ENCODE measurements at regions not wholly inside any gene's neighbourhood (a gene's known extent, or its start where the extent isn't known, plus 50 kb on each side); places are given as distances from the start of the nearest gene placed in this dataset.

DNA sequence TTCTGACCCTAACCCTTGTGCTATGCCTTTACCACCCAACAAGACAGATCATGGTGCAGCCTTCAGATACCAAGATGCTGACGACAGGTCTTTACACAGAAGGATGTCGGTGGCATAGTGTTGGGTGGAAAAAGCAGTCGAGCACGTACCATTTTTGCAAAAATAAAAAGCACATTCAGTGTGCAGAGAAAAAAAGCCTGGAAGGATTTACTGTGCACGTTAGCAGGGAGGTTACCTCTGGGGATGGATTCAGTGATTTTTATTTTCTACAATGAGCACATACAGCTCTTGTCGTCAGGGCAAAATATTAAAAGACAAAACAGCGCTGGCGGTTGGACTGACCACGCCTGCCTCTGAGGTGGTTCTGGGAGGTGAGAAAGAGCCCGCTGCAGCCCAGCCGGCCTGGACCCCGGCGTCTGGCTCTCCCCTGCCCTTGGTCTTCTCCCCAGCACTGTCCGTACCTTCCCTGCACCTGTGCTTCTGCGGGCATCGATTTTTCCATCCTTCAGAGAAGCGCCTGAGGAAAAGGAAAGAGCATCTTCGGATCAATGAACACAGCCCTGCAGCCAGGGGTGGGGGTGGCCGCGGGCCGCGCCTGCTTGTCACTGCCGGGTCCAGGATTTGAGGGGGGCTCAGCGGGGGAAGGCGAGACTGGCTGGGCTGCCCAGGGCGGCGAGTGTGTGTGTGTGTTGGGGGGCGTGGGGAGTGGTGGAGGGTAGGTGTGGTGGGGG, 200.0 kb upstream of the IER5L start:
- Mint-ChIP-seq H3K9me3 (no peaks in the 10 kb centered on the region), H3K4me1 (ENCODE audit: low read depth) (no peaks in the 10 kb centered on the region), H3K27me3 (no peaks in the 10 kb centered on the region), H3K27ac (no peak overlapping the region), H3K4me3 (no peak overlapping the region), H3K36me3 (no peaks in the 10 kb centered on the region)
- ChIA-PET POLR2A (no interaction called here), CTCF (no interaction called here)
- intact Hi-C loops (cut with micrococcal nuclease), result no loop called here
- no peak for DNase-seq

DNA sequence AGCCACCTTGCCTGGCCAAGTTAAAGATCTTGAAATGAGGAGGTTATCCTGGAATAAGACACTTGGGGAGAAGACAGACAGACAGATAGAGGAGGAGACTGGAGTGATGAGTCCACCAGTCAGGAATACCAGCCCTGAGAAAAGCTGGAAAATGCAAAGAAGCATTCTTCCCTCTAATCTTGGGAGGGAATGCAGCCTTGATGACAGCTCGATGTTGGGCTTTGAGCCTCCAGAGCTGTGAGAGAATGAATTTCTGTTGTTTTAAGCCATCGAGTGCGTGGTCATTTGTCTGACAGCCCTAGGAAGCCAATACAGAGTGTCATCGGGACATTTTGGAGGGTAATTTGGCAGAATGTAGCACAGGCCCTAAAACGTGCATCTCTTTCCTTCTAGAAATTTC, 199.1 kb upstream of the IER5L start:
- POLR2A ChIA-PET, result no interaction called here
- no peak overlapping the region for H3K4me3 Mint-ChIP-seq
- intact Hi-C loops (cut with micrococcal nuclease), result no loop called here
- H3K27me3 Mint-ChIP-seq, result no peaks in the 10 kb centered on the region
- H3K36me3 Mint-ChIP-seq, result no peaks in the 10 kb centered on the region
- DNase-seq, result no peak
- CTCF ChIA-PET, result no interaction called here
- H3K4me1 Mint-ChIP-seq (ENCODE audit: low read depth), result no peaks in the 10 kb centered on the region
- H3K9me3 Mint-ChIP-seq, result no peaks in the 10 kb centered on the region
- no peak overlapping the region for H3K27ac Mint-ChIP-seq

DNA sequence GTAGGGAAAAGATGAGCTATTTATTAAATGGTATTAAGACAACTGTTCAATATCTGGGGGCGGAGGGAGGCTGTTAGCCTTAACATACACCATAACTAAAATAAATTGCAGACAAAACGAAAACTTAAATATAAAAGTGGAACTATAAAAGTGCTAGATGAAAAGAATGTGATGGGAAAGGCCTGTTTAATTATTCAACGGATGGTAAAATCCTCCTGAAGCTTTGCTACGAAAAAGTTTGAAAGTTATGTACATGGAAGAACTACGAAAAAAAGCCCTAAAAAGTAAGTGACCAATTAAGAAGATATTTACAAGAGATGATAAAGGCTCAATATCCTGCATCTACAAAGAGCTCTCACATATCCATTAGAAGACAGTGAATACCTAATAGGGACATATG, 197.8 kb upstream of the IER5L start:
- Mint-ChIP-seq H3K36me3 (no peaks in the 10 kb centered on the region), H3K4me3 (no peak overlapping the region), H3K27me3 (no peaks in the 10 kb centered on the region), H3K9me3 (no peaks in the 10 kb centered on the region), H3K27ac (no peak overlapping the region), H3K4me1 (ENCODE audit: low read depth) (no peaks in the 10 kb centered on the region)
- intact Hi-C loops (cut with micrococcal nuclease), result no loop called here
- POLR2A ChIA-PET, result no interaction called here
- no peak for DNase-seq
- CTCF ChIA-PET, result interaction anchor here (1.0 kb wide), 1 partner anchor 244 kb away, joined by 3 read pairs; no protein-coding TSS in a partner anchor

DNA sequence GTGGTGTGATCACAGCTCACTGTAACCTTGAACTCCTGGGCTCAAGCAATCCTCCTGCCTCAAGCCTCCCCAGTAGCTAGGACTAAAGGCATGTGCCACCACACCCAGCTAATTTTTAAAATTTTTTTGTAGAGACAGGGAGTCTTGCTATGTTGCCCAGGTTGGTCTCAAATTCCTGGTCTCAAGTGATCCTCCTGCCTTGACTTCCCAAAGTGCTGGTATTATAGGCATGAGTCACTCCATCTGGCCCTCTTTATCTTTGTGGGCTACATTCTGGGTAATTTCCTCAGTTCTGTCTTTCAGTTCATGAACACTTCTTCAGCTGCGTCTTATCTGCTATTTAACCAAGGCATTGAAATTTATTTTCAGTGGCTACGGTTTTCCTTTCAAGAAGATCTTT, 196.6 kb upstream of the IER5L start:
- Mint-ChIP-seq H3K27ac (no peak overlapping the region), H3K4me1 (ENCODE audit: low read depth) (no peaks in the 10 kb centered on the region), H3K36me3 (no peaks in the 10 kb centered on the region), H3K9me3 (no peaks in the 10 kb centered on the region), H3K27me3 (no peaks in the 10 kb centered on the region), H3K4me3 (no peak overlapping the region)
- DNase-seq, result no peak
- ChIA-PET POLR2A (no interaction called here), CTCF (interaction anchor here (1.2 kb wide), 1 partner anchor 8 kb away, joined by 3 read pairs; no protein-coding TSS in a partner anchor)
- intact Hi-C loops (cut with micrococcal nuclease), result no loop called here

DNA sequence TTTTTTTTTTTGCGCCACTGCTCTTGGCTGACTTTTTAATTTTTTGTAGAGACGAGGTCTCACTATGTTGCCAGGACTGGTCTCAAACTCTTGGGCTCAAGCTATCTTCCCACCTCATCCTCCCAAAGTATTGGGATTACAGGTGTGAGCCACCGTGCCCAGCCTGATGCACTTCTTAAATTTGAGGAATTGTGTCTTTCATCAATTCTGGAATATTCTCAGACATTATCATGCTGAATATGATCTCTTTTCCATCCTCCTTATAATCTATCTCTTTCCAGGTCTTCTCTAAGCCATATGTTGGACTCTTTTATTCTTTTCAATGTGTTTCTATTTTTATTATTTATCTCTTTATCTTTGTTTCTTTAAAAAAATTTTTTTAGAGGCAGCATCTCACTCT, 196.2 kb upstream of the IER5L start:
- no peak for DNase-seq
- H3K9me3 Mint-ChIP-seq, result no peaks in the 10 kb centered on the region
- intact Hi-C loops (cut with micrococcal nuclease), result no loop called here
- no peak overlapping the region for H3K4me3 Mint-ChIP-seq
- H3K36me3 Mint-ChIP-seq, result no peaks in the 10 kb centered on the region
- POLR2A ChIA-PET, result no interaction called here
- no peaks in the 10 kb centered on the region for H3K27me3 Mint-ChIP-seq
- no peak overlapping the region for H3K27ac Mint-ChIP-seq
- CTCF ChIA-PET, result interaction anchor here (1.2 kb wide), 1 partner anchor 9 kb away, joined by 3 read pairs; no protein-coding TSS in a partner anchor
- H3K4me1 Mint-ChIP-seq (ENCODE audit: low read depth), result no peaks in the 10 kb centered on the region

DNA sequence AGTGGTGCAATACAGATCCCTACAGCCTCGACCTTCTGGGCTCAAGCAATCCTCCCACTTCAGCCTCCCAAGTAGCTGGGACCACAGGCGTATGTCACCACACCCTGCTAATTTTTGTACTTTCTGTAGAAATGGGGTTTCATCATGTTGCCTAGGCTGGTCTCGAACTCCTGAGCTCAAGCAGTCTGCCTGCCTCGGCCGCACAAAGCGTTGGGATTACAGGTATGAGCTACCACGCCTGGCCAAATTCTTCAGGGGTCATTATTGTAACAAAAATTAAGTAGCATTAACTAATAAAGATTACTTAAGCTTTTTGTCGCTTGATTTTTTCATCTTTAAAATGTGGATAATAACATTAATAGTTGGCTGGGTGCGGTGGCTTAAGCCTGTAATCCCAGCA, 195.3 kb upstream of the IER5L start:
- Mint-ChIP-seq H3K4me3 (no peak overlapping the region), H3K36me3 (no peaks in the 10 kb centered on the region), H3K4me1 (ENCODE audit: low read depth) (no peaks in the 10 kb centered on the region), H3K27ac (no peak overlapping the region), H3K27me3 (no peaks in the 10 kb centered on the region), H3K9me3 (peaks cover 4% of the 10 kb centered on the region)
- intact Hi-C loops (cut with micrococcal nuclease), result no loop called here
- no peak for DNase-seq
- ChIA-PET CTCF (interaction anchor here (1.2 to 1.4 kb wide), 2 partner anchors 10 to 238 kb away, joined by 3 read pairs; no protein-coding TSS in a partner anchor), POLR2A (no interaction called here)

DNA sequence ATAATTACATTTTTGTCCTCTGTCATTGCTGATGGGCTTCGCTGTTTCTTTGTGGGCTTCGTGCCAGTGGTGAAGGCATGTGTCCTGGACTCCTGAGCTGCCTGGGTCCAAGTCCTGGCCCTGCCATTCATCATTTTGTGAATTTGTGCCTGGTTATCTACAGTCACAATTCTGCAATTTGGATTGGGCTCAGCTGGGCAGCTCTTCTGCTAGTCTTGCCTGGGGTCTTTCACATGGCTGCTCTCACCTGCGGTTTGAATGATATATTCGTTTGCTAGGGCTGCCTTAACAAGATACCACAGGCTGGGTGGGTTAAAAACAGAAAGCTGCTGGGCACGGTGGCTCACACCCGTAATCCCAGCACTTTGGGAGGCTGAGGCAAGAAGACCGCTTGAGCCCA, 192.7 kb upstream of the IER5L start:
- ChIA-PET POLR2A (no interaction called here), CTCF (interaction anchor here (0.8 to 1.7 kb wide), 3 partner anchors 10 to 356 kb away, joined by 3 to 6 read pairs (median 4); no protein-coding TSS in a partner anchor)
- no peak for DNase-seq
- no peaks in the 10 kb centered on the region for H3K4me1 Mint-ChIP-seq (ENCODE audit: low read depth)
- H3K36me3 Mint-ChIP-seq, result no peaks in the 10 kb centered on the region
- no peaks in the 10 kb centered on the region for H3K27me3 Mint-ChIP-seq
- H3K4me3 Mint-ChIP-seq, result no peak overlapping the region
- intact Hi-C loops (cut with micrococcal nuclease), result no loop called here
- H3K9me3 Mint-ChIP-seq, result peaks cover 4% of the 10 kb centered on the region
- no peak overlapping the region for H3K27ac Mint-ChIP-seq

DNA sequence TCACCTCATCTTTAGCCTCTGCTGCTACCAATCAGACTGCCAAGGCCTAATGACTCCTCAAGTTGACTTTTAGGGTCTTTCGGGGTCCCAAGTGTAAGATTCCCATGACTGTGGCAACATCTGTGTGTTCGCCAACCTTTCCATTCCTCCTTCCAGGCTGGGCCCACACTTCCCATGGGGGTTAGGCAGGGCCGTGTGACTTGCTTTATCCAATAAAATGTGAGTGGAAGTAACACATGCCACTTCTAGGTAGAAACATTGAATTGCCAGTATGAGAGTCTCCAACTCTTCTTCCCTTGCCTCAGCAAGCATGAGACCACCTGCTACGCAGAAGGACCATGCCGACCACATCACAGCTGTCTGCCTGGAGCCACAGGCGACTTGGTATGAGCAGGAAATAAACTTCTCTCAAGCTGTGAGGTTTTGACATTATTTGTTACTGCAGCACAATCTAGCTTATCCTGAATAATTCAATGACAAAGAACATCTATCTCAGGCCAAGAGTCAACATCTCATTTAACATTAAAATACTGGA, 190.4 kb upstream of the IER5L start:
- ChIA-PET POLR2A (no interaction called here), CTCF (interaction anchor here (0.6 kb wide), 1 partner anchor 438 kb away, joined by 8 read pairs; no protein-coding TSS in a partner anchor)
- Mint-ChIP-seq H3K27ac (no peak overlapping the region), H3K27me3 (no peaks in the 10 kb centered on the region), H3K9me3 (peaks cover 4% of the 10 kb centered on the region), H3K36me3 (no peaks in the 10 kb centered on the region), H3K4me1 (ENCODE audit: low read depth) (no peaks in the 10 kb centered on the region), H3K4me3 (no peak overlapping the region)
- intact Hi-C loops (cut with micrococcal nuclease), result no loop called here
- DNase-seq, result no peak

DNA sequence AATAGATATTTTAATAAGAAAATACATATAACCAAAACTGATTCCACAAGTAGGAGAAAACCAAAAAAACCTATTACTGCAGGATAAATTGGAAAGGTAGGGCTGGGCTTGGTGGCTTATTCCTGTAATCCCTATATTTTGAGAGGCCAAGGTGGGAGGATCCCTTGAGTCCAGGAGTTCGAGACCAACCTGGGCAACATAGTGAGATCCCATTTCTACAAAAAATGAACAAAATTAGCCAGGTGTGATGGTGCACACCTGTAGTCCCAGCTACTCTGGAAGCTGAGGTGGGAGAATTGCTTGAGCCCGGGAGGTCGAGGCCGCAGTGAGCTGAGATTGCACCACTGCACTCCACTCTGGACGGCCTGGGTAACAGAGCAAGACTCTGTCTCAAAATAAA, 189.2 kb upstream of the IER5L start:
- H3K4me1 Mint-ChIP-seq (ENCODE audit: low read depth), result no peaks in the 10 kb centered on the region
- ChIA-PET POLR2A (no interaction called here), CTCF (interaction anchor here (1.6 kb wide), 1 partner anchor 15 kb away, joined by 3 read pairs; no protein-coding TSS in a partner anchor)

DNA sequence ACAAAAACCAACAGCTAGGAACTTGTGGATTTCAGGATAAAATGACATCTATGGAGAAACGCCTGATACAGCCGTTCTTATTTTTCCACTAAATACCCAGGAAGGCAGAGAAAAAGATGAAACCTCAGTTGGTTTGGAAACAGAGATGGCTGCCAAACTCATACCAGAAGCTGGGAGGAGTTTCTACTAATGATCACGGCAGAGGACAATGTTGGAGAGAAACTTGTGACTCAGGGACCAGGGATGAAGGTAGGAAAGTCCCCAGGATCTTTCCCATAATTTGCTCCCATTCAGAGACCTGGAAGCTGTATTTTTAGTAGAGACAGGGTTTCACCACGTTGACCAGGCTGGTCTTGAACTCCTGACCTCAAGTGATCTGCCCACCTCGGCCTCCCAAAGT, 187.1 kb upstream of the IER5L start:
- Mint-ChIP-seq H3K27me3 (peaks cover 3% of the 10 kb centered on the region), H3K9me3 (peaks cover 4% of the 10 kb centered on the region), H3K4me1 (ENCODE audit: low read depth) (no peaks in the 10 kb centered on the region), H3K27ac (no peak overlapping the region), H3K36me3 (no peaks in the 10 kb centered on the region), H3K4me3 (no peak overlapping the region)
- no peak for DNase-seq
- ChIA-PET CTCF (interaction anchor here (0.6 kb wide), 1 partner anchor 179 kb away, joined by 3 read pairs; no protein-coding TSS in a partner anchor), POLR2A (no interaction called here)
- intact Hi-C loops (cut with micrococcal nuclease), result no loop called here

More for the DNA sequence above, 189.2 kb upstream of the IER5L start:
- intact Hi-C loops (cut with micrococcal nuclease), result no loop called here
- Mint-ChIP-seq H3K9me3 (peaks cover 4% of the 10 kb centered on the region), H3K36me3 (no peaks in the 10 kb centered on the region), H3K4me3 (no peak overlapping the region), H3K27me3 (no peaks in the 10 kb centered on the region), H3K27ac (no peak overlapping the region)
- DNase-seq, result no peak

DNA sequence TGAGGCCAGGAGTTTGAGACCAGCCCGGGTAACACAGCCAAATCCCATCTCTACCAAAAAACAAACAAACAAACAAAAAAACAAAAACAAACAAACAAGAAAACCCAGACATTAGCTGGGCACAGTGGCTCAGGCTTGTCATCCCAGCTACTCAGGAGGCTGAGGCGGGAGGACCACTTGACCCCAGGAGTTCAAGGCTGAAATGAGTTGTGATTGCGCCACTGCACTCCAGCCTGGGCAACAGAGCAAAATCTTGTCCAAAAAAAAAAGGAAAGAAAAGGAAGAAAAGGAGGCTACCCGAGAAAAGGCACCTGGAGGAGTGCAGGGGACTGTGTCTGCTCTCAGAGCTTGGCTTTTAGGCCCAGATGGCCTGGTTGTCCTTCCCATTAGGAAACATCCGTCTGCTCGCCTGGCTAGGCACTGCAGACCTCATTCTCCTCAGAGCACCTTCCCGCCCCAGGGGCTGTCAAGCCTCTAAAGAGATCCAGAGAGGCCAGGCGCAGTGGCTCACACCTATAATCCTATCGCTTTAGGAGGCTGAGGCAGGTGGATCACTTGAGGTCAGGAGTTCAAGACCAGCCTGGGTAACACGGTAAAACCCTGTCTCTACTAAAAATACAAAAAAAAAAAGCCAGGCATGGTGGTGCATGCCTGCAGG, 185.3 kb upstream of the IER5L start:
- intact Hi-C loops (cut with micrococcal nuclease), result no loop called here
- Mint-ChIP-seq H3K9me3 (no peaks in the 10 kb centered on the region), H3K4me3 (no peak overlapping the region), H3K27ac (no peak overlapping the region), H3K4me1 (ENCODE audit: low read depth) (no peaks in the 10 kb centered on the region), H3K36me3 (no peaks in the 10 kb centered on the region), H3K27me3 (peaks cover 3% of the 10 kb centered on the region)
- ChIA-PET POLR2A (no interaction called here), CTCF (no interaction called here)
- no peak for DNase-seq

DNA sequence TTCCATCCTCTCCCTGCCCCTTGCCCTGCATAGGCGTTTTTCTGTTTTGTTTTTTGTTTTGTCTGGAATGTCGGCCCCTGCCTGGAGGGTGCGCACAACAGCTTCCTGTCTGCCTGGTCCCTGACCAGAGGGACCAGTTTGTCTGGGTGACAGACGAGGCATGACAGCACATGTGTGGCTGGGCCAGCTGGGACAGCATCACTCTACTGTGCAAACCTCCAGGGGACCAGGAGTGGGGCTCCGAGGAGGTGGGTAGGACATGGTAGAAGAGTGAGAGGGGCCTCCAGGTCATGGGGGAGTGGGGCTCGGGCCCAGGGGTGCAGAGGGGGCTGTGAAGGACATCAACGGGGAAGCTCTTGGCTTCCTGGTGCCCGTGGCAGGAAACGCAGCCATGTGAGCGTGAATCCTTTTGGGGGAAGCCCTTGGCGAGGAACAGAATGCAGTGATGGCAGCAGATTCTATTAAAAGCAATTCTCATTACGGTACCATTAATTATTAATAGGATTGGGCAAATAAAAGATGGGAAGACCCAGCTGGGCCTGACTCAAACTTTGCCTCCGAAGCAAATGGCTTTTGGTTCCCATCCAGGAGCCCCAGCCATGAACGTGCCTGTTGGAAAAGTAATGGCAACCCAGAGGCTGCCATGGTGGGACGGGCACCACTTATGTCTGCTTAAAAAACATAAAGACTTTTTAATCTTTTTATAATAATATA, 184.4 kb upstream of the IER5L start:
- H3K4me1 Mint-ChIP-seq (ENCODE audit: low read depth), result no peaks in the 10 kb centered on the region
- no peak overlapping the region for H3K4me3 Mint-ChIP-seq
- no peaks in the 10 kb centered on the region for H3K36me3 Mint-ChIP-seq
- no peak for DNase-seq
- intact Hi-C loops (cut with micrococcal nuclease), result no loop called here
- H3K27me3 Mint-ChIP-seq, result peaks cover 3% of the 10 kb centered on the region
- H3K9me3 Mint-ChIP-seq, result no peaks in the 10 kb centered on the region
- no peak overlapping the region for H3K27ac Mint-ChIP-seq
- CTCF ChIA-PET, result interaction anchor here (1.1 kb wide), 1 partner anchor 220 kb away, joined by 3 read pairs; no protein-coding TSS in a partner anchor
- POLR2A ChIA-PET, result no interaction called here
